Lung (tissue), 11 donors: ENCODE measurements at regions not wholly inside any gene's neighbourhood (a gene's known extent, or its start where the extent isn't known, plus 50 kb on each side); places are given as distances from the start of the nearest gene placed in this dataset.

ENCODE experiments used
- ATAC-seq: fragments of 200-7000 bp; cut with Tn5 transposase; one replicate; pipeline ENCODE4 v1.9.1; 2020; ENCODE audit warnings: moderate number of reproducible peaks; ENCODE audit not compliant: insufficient read depth, low FRiP score
- DNase-seq, 3 donors: peaks; one replicate each; pipeline ENCODE4 v3.0.0-alpha.2; 2013 to 2017
- H3K27ac ChIP-seq, 2 donors: one replicate each; pipeline ENCODE4 v1.5.1; 2013; ENCODE audit warnings: mild to moderate bottlenecking in 2 of 2, moderate library complexity in 2 of 2, control low read depth in 1 of 2, inconsistent platforms in 1 of 2, low read depth in 1 of 2, low read length in 1 of 2
- H3K27me3 ChIP-seq, 3 donors: one replicate each; pipeline ENCODE4 v1.5.1; 2013; ENCODE audit warnings: low read length in 2 of 3; ENCODE audit not compliant: control insufficient read depth in 3 of 3, insufficient read depth in 3 of 3
- H3K36me3 ChIP-seq, 4 donors: one replicate each; pipeline ENCODE4 v1.5.1; 2013; ENCODE audit warnings: low read length in 4 of 4, mild to moderate bottlenecking in 1 of 4, moderate library complexity in 1 of 4; ENCODE audit not compliant: control insufficient read depth in 4 of 4, insufficient read depth in 4 of 4
- H3K4me1 ChIP-seq, 5 donors: one replicate each; pipeline ENCODE4 v1.5.1; 2013; ENCODE audit warnings: low read length in 5 of 5, mild to moderate bottlenecking in 2 of 5, moderate library complexity in 1 of 5; ENCODE audit not compliant: control insufficient read depth in 5 of 5, insufficient read depth in 5 of 5
- H3K4me3 ChIP-seq: one replicate; pipeline ENCODE4 v1.5.1; 2013; ENCODE audit warnings: mild to moderate bottlenecking, control low read depth, moderate library complexity
- H3K9ac ChIP-seq, 2 donors: one replicate each; pipeline ENCODE4 v1.5.1; 2013; ENCODE audit warnings: low read length in 2 of 2, control low read depth in 1 of 2; ENCODE audit not compliant: insufficient read depth in 1 of 2
- H3K9me3 ChIP-seq, 4 donors: one replicate each; pipeline ENCODE4 v1.5.1; 2013; ENCODE audit warnings: low read length in 3 of 4, mild to moderate bottlenecking in 1 of 4, moderate library complexity in 1 of 4; ENCODE audit not compliant: control insufficient read depth in 4 of 4, insufficient read depth in 3 of 4
- WGBS, 2 donors: extraction: QIAGEN DNeasy Blood & Tissue Kit; methylation state at CpG; one replicate each; pipeline ENCODE4 v1.1.7; 2013; 5-methylcytosine and 5-hydroxymethylcytosine counted together
- TF ChIP-seq, protein P1 (sequence below): IDR thresholded peaks from 2 replicates; pipeline ENCODE4 v1.5.1; 2012; ENCODE audit warnings: mild to moderate bottlenecking; ENCODE audit errors: control extremely low read depth, extremely low read depth
- donor health status: control.
- donor health status: control.
- donor health status: Bipolar disorder and iron deficiency.
- donor health status: healthy.
- donor health status: DM: yes; HTN: yes; CAD: no.

DNA sequence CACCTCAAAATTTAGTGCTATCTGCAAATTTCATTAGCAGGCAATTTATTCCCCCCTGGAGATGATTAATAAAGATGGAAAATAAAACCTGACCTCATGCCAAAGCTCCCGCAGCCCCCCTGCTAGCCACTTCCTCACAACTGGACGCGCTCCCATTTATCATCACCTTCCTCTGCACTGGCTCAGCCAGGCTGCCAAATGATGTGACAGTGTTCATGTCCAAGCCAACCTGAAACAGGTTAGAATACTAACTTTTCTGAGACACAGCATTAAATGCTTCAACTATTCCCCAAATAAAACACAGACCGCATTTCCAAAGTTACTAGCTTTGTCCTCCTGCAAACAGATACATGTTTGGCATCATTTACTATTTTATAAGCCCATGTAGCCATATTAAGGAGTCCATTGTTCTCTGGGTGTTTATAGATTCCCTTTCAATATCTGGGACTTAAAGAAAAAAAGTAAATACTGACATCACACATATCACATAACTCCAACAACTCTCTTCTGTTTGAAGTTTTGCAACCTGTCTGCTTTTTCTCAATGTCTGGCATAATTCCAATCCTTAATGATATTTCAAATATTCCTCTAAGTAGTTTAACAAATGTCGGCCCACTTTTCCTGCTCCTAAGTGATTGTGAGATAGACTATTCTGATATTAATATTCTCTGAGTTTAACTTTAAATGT is 829.7 kb upstream of the FAT3 start:
- Histone ChIP-seq H3K4me3 (no peak overlapping the region), H3K27me3 (no peaks in the 10 kb centered on the region), H3K27ac (no peak overlapping the region), H3K4me1 (peaks cover 0 to 14% (median 0%) of the 10 kb centered on the region in 5 donors), H3K9me3 (no peaks in the 10 kb centered on the region), H3K9ac (no peak overlapping the region), H3K36me3 (no peaks in the 10 kb centered on the region)
- TF ChIP-seq, protein P1, sequence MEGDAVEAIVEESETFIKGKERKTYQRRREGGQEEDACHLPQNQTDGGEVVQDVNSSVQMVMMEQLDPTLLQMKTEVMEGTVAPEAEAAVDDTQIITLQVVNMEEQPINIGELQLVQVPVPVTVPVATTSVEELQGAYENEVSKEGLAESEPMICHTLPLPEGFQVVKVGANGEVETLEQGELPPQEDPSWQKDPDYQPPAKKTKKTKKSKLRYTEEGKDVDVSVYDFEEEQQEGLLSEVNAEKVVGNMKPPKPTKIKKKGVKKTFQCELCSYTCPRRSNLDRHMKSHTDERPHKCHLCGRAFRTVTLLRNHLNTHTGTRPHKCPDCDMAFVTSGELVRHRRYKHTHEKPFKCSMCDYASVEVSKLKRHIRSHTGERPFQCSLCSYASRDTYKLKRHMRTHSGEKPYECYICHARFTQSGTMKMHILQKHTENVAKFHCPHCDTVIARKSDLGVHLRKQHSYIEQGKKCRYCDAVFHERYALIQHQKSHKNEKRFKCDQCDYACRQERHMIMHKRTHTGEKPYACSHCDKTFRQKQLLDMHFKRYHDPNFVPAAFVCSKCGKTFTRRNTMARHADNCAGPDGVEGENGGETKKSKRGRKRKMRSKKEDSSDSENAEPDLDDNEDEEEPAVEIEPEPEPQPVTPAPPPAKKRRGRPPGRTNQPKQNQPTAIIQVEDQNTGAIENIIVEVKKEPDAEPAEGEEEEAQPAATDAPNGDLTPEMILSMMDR, result no peak
- WGBS, 2 donors, result 21 to 49% methylated on average over 5 of the region's 5 CpGs
- DNase-seq (peak; percentile 16 to 53 (median 30)), ATAC-seq (no peak)

DNA sequence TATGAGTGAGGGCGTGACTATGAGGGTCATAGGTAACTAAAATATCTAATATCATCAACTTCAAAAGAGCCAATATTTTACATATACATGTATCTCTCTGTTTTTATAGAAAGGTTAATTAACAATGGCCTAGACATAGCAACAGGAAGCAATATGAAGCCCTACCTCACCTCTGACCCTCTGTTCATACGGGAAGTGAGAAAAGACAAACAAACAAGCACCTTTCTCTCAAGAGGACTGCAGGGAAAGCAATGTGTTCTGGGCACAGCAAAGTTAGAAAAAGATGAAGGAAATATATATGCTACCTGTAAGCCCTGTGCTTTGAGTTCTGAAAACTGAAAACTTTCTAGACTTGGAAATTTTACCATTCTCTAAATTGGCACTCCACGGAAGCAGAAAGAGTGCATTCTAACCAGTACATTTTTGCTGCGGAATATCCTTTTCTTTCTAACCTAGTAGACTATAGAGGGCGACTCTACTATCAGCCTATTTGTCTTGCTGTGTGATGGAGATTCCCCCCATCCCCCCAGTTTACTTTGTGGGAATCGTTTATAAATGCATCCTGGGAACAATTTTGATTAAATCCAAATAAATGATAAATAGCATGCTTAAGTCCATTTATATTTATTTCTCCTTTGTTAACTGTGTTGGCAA is 830.4 kb upstream of the FAT3 start:
- WGBS, 2 donors, result 52 to 59% methylated on average over 6 of the region's 6 CpGs
- peaks cover 0 to 14% (median 0%) of the 10 kb centered on the region in 5 donors for H3K4me1 ChIP-seq
- TF ChIP-seq, protein P1, result no peak
- H3K27me3 ChIP-seq, result no peaks in the 10 kb centered on the region
- no peak overlapping the region for H3K4me3 ChIP-seq
- H3K36me3 ChIP-seq, result no peaks in the 10 kb centered on the region
- no peak overlapping the region for H3K27ac ChIP-seq
- no peaks in the 10 kb centered on the region for H3K9me3 ChIP-seq
- H3K9ac ChIP-seq, result no peak overlapping the region
- ATAC-seq, result no peak
- peak in 2 of 3 donors; percentile 23 to 41 for DNase-seq

DNA sequence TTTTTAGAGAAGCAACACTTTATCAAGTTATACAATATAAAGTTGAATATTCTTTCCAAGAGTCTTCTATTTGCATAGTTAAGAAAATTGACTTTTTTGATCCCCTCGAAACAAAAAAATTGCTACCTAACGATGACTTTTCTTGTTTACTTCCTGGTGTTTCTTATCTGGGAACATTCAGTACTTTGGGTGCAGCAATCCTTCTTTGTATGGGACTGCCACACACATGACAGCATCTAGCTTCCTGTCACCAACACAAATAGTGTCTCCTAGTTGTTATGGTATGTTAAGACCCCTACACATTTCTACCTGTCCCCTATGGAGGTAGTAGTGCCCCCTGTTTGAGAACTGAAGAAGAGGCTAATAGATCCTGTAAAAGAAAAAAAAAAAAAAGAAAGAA is 841.7 kb upstream of the FAT3 start:
- no peak for ATAC-seq
- Histone ChIP-seq H3K4me1 (no peaks in the 10 kb centered on the region), H3K27ac (no peak overlapping the region), H3K4me3 (no peak overlapping the region), H3K9me3 (no peaks in the 10 kb centered on the region), H3K36me3 (no peaks in the 10 kb centered on the region), H3K9ac (no peak overlapping the region), H3K27me3 (no peaks in the 10 kb centered on the region)
- TF ChIP-seq, protein P1, result no peak
- no peak for DNase-seq
- 55 to 64% methylated on average over 2 of the region's 2 CpGs for WGBS, 2 donors
